GM10266 (cell line): ENCODE measurements at regions not wholly inside any gene's neighbourhood (a gene's known extent, or its start where the extent isn't known, plus 50 kb on each side); places are given as distances from the start of the nearest gene placed in this dataset.

Experiments
- DNase-seq: peaks from one replicate; pipeline ENCODE4 v3.0.0; 2012; ENCODE audit errors: extremely low spot score
- TF ChIP-seq, protein P1 (sequence below): IDR thresholded peaks from 2 replicates; pipeline ENCODE4 v1.5.1; 2012; ENCODE audit warnings: mild to moderate bottlenecking, low read depth; ENCODE audit not compliant: control insufficient read depth, insufficient read depth; ENCODE audit errors: missing control alignments

DNA sequence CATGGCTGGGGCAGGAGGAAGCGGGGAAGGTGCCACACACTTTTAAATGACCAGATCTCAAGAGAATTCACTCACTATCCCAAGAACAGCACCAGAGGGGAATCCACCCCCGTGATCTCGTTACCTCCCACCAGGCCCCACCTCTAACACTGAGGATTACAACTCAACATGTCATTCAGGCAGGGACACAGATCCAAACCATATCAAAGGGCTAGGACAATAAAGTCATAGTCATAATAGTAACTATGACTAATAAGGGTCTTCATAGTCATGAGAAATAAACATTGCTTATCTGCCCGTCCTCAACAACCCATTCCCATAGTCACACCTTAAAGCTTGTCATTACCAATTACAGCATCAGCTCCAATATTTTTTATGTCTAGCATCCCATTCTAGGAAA lies 65.3 kb upstream of the SMC2 start:
- DNase-seq: no peak

More for the DNA sequence above, 65.3 kb upstream of the SMC2 start:
- TF ChIP-seq, protein P1, sequence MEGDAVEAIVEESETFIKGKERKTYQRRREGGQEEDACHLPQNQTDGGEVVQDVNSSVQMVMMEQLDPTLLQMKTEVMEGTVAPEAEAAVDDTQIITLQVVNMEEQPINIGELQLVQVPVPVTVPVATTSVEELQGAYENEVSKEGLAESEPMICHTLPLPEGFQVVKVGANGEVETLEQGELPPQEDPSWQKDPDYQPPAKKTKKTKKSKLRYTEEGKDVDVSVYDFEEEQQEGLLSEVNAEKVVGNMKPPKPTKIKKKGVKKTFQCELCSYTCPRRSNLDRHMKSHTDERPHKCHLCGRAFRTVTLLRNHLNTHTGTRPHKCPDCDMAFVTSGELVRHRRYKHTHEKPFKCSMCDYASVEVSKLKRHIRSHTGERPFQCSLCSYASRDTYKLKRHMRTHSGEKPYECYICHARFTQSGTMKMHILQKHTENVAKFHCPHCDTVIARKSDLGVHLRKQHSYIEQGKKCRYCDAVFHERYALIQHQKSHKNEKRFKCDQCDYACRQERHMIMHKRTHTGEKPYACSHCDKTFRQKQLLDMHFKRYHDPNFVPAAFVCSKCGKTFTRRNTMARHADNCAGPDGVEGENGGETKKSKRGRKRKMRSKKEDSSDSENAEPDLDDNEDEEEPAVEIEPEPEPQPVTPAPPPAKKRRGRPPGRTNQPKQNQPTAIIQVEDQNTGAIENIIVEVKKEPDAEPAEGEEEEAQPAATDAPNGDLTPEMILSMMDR: no peak
